Parathyroid adenoma (tissue), 2 donors: ENCODE measurements at regions not wholly inside any gene's neighbourhood (a gene's known extent, or its start where the extent isn't known, plus 50 kb on each side); places are given as distances from the start of the nearest gene placed in this dataset.

Source experiments
- H2AFZ ChIP-seq: fragments of 300-600 bp; sonication (generic); one replicate; pipeline ENCODE4 v1.7.0; 2017; ENCODE audit warnings: antibody characterized with exemption, mild to moderate bottlenecking
- H3K27ac ChIP-seq: fragments of 300-600 bp; sonication (generic); one replicate; pipeline ENCODE4 v1.7.0; 2017
- H3K27me3 ChIP-seq: fragments of 300-600 bp; sonication (generic); one replicate; pipeline ENCODE4 v1.7.0; 2017; ENCODE audit warnings: low read length; ENCODE audit not compliant: control insufficient read depth, insufficient read depth
- H3K36me3 ChIP-seq: fragments of 300-600 bp; sonication (generic); one replicate; pipeline ENCODE4 v1.7.0; 2017; ENCODE audit warnings: low read length; ENCODE audit not compliant: control insufficient read depth, insufficient read depth
- H3K4me1 ChIP-seq: fragments of 300-600 bp; sonication (generic); one replicate; pipeline ENCODE4 v1.7.0; 2017; ENCODE audit warnings: control low read depth
- H3K4me2 ChIP-seq: fragments of 300-600 bp; sonication (generic); one replicate; pipeline ENCODE4 v1.7.0; 2017; ENCODE audit warnings: low read length
- H3K4me3 ChIP-seq: fragments of 300-600 bp; sonication (generic); one replicate; pipeline ENCODE4 v1.7.0; 2017; ENCODE audit warnings: low read depth, low read length
- H3K79me2 ChIP-seq: fragments of 300-600 bp; sonication (generic); one replicate; pipeline ENCODE4 v1.7.0; 2017; ENCODE audit warnings: control low read depth
- H3K9ac ChIP-seq: fragments of 300-600 bp; sonication (generic); one replicate; pipeline ENCODE4 v1.7.0; 2017; ENCODE audit warnings: mild to moderate bottlenecking
- H3K9me3 ChIP-seq: fragments of 300-600 bp; sonication (generic); one replicate; pipeline ENCODE4 v1.7.0; 2017; ENCODE audit warnings: low read length; ENCODE audit not compliant: control insufficient read depth
- TF ChIP-seq, protein P1 (sequence below): fragments of 300-600 bp; sonication (generic); IDR thresholded peaks from one replicate; pipeline ENCODE4 v1.7.0; 2017; ENCODE audit warnings: antibody characterized with exemption, mild to moderate bottlenecking
- donor health status: primary hyperparathyroidism.

DNA sequence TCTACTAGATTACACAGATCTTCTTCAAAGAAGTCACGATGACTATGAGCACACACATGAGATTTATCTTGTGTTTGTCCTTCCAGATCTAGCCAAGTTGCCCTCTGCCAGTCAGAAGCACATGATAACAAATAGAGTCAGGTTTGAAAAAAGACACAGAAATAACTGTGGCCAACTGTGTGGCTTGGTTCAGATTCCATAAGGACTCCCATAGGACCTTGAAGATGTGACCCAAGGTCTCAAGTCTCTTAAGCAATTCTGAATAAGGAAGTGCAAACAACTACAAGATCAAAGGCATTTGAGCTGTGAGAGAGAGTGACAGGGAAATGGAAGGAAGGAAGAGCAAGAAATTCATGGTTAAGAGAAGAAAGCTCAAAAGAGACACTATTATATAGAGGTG is 194.0 kb downstream of the PLPP3 start:
- no peak overlapping the region for H2AFZ ChIP-seq
- no peak overlapping the region for H3K27ac ChIP-seq
- no peak overlapping the region for H3K4me3 ChIP-seq
- no peaks in the 10 kb centered on the region for H3K4me1 ChIP-seq
- H3K9ac ChIP-seq, result no peak overlapping the region
- TF ChIP-seq, protein P1, sequence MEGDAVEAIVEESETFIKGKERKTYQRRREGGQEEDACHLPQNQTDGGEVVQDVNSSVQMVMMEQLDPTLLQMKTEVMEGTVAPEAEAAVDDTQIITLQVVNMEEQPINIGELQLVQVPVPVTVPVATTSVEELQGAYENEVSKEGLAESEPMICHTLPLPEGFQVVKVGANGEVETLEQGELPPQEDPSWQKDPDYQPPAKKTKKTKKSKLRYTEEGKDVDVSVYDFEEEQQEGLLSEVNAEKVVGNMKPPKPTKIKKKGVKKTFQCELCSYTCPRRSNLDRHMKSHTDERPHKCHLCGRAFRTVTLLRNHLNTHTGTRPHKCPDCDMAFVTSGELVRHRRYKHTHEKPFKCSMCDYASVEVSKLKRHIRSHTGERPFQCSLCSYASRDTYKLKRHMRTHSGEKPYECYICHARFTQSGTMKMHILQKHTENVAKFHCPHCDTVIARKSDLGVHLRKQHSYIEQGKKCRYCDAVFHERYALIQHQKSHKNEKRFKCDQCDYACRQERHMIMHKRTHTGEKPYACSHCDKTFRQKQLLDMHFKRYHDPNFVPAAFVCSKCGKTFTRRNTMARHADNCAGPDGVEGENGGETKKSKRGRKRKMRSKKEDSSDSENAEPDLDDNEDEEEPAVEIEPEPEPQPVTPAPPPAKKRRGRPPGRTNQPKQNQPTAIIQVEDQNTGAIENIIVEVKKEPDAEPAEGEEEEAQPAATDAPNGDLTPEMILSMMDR, result no peak
- H3K27me3 ChIP-seq, result no peaks in the 10 kb centered on the region
- no peaks in the 10 kb centered on the region for H3K36me3 ChIP-seq
- no peaks in the 10 kb centered on the region for H3K9me3 ChIP-seq
- no peak overlapping the region for H3K4me2 ChIP-seq
- no peaks in the 10 kb centered on the region for H3K79me2 ChIP-seq

GRCh38 chr1:56382929-56383328 is 196.4 kb downstream of the PLPP3 start:
- Histone ChIP-seq H3K9ac (no peak overlapping the region), H3K4me3 (no peak overlapping the region), H3K9me3 (no peaks in the 10 kb centered on the region), H3K27me3 (no peaks in the 10 kb centered on the region), H2AFZ (no peak overlapping the region), H3K4me1 (no peaks in the 10 kb centered on the region), H3K27ac (no peak overlapping the region), H3K79me2 (no peaks in the 10 kb centered on the region), H3K36me3 (no peaks in the 10 kb centered on the region), H3K4me2 (no peak overlapping the region)
- TF ChIP-seq, protein P1, result no peak

DNA sequence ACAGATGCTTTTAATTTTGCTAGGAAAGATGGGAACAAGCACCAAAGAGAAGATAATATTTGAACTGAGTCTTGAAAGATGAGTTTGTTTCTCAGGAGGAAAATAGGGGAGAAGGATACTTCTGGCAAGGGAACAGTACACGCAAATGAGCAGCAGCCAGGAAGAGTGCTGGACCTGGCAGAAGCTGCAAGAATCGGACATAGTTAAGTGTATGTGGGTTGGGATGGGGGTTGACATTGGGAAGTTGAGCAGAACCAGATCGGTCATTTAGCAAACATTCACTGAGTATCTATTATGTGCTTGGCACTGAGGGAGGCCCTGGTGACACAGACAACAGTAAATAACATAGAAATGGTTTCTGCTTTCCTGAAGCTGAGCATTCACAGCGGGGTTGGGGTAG is 198.8 kb downstream of the PLPP3 start:
- H3K36me3 ChIP-seq, result no peaks in the 10 kb centered on the region
- no peaks in the 10 kb centered on the region for H3K79me2 ChIP-seq
- no peak overlapping the region for H3K4me3 ChIP-seq
- no peaks in the 10 kb centered on the region for H3K4me1 ChIP-seq
- H3K27ac ChIP-seq, result no peak overlapping the region
- no peak overlapping the region for H3K4me2 ChIP-seq
- no peak overlapping the region for H2AFZ ChIP-seq
- TF ChIP-seq, protein P1, result no peak
- H3K9me3 ChIP-seq, result no peaks in the 10 kb centered on the region
- no peak overlapping the region for H3K9ac ChIP-seq
- H3K27me3 ChIP-seq, result no peaks in the 10 kb centered on the region

DNA sequence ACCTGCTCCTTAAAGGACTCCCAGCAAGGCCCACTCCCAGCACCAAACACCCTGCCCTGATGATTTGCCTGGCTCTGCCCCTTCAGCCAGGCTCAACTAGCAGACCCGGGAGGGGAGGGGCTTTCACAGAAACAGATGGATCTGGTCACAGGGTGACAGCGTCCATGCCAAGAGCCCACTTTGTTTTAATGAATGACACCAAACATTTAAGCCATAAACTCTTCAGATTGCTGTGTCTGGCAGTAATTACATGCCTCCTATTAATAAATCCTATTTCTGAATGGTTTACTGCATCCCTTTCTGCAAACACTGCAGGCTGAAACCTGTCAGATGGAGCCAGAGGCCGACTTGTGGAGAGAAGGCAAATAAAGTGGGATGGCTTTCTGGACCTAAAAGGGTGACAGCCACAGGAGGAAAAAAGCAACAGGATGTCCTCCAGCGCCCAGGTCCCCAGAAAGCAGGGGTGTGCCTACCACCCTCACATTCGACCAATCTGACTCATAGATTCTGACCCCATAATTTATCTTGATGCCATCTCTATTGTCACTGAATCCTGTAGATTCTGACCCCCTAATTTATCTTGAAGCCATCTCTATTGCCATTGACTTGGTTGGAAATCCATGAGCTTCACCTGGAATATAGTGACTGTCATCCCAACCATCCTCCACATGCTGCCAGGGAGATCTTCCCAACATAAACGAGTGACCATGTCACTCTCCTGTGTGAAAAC is 200.9 kb downstream of the PLPP3 start:
- Histone ChIP-seq H2AFZ (no peak overlapping the region), H3K27me3 (no peaks in the 10 kb centered on the region), H3K4me3 (no peak overlapping the region), H3K36me3 (no peaks in the 10 kb centered on the region), H3K79me2 (no peaks in the 10 kb centered on the region), H3K9ac (no peak overlapping the region), H3K4me1 (peaks cover 8% of the 10 kb centered on the region), H3K27ac (no peak overlapping the region), H3K9me3 (no peaks in the 10 kb centered on the region), H3K4me2 (no peak overlapping the region)
- TF ChIP-seq, protein P1, result no peak

DNA sequence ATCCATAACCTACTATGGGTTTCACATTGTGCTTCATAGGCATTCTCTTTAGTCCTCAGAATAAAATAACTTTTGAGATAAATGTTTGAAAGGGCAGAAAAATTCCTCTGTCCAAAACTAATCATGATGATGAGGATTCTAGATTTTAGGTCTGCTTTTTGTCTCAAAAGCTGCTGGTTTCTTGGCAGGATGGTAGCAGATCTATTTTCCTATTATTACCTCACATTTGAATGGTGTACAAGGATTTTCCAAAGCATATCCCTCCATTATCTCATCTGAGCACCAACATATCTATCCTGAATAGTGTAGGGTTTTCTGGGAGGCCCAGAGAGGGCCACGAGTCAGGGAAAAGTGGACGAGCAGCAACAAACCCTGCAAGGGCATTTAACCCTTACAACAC is 201.9 kb downstream of the PLPP3 start:
- no peaks in the 10 kb centered on the region for H3K36me3 ChIP-seq
- no peak overlapping the region for H2AFZ ChIP-seq
- TF ChIP-seq, protein P1, result no peak
- H3K9me3 ChIP-seq, result no peaks in the 10 kb centered on the region
- H3K4me1 ChIP-seq, result peaks cover 10% of the 10 kb centered on the region
- no peak overlapping the region for H3K9ac ChIP-seq
- no peak overlapping the region for H3K27ac ChIP-seq
- no peaks in the 10 kb centered on the region for H3K79me2 ChIP-seq
- no peak overlapping the region for H3K4me3 ChIP-seq
- no peak overlapping the region for H3K4me2 ChIP-seq
- no peaks in the 10 kb centered on the region for H3K27me3 ChIP-seq
